H7 (cell line): ENCODE measurements at regions not wholly inside any gene's neighbourhood (a gene's known extent, or its start where the extent isn't known, plus 50 kb on each side); places are given as distances from the start of the nearest gene placed in this dataset.
"Not testable (repeated sequence)": the region's sequence is repeated elsewhere in the genome, so short reads cannot be mapped to it uniquely, and the experiment has no call there.

Experiments used
- DNase-seq: peaks from one replicate; pipeline ENCODE4 v3.0.0; 2012
- H3K27me3 ChIP-seq: 2 replicates; pipeline ENCODE4 v1.6.0; 2011; ENCODE audit warnings: mild to moderate bottlenecking, low read length; ENCODE audit not compliant: control insufficient read depth, insufficient read depth
- H3K36me3 ChIP-seq: replicated peaks from 2 replicates; pipeline ENCODE4 v1.5.1; 2011; ENCODE audit warnings: low read length; ENCODE audit not compliant: control insufficient read depth, insufficient read depth
- H3K4me3 ChIP-seq: 2 replicates; pipeline ENCODE4 v1.5.1; 2011; ENCODE audit warnings: low read depth, mild to moderate bottlenecking, control low read depth, low read length, moderate library complexity; ENCODE audit not compliant: insufficient read depth

GRCh38 chr16:52921104-52921503, 131.6 kb downstream of the CHD9NB start:
- H3K36me3 ChIP-seq: no peaks in the 10 kb centered on the region
- no peak overlapping the region for H3K4me3 ChIP-seq
- DNase-seq: no peak
- no peaks in the 10 kb centered on the region for H3K27me3 ChIP-seq

GRCh38 chr16:52920331-52920730, 132.4 kb downstream of the CHD9NB start:
- DNase-seq: no peak
- Histone ChIP-seq H3K4me3 (no peak overlapping the region), H3K36me3 (no peaks in the 10 kb centered on the region), H3K27me3 (no peaks in the 10 kb centered on the region)

GRCh38 chr16:52914428-52914827, 138.3 kb downstream of the CHD9NB start:
- no peak overlapping the region for H3K4me3 ChIP-seq
- no peaks in the 10 kb centered on the region for H3K27me3 ChIP-seq
- H3K36me3 ChIP-seq: no peaks in the 10 kb centered on the region
- no peak for DNase-seq

GRCh38 chr16:52912565-52913173, 140.0 kb downstream of the CHD9NB start:
- H3K4me3 ChIP-seq: no peak overlapping the region
- no peaks in the 10 kb centered on the region for H3K27me3 ChIP-seq
- no peaks in the 10 kb centered on the region for H3K36me3 ChIP-seq
- DNase-seq: peak; percentile 56

GRCh38 chr16:52908057-52908456, 144.6 kb downstream of the CHD9NB start:
- H3K27me3 ChIP-seq, DNase-seq, H3K36me3 ChIP-seq, H3K4me3 ChIP-seq: not testable (repeated sequence)

GRCh38 chr16:52906281-52906680, 146.4 kb downstream of the CHD9NB start:
- no peaks in the 10 kb centered on the region for H3K36me3 ChIP-seq
- no peak for DNase-seq
- no peak overlapping the region for H3K4me3 ChIP-seq
- no peaks in the 10 kb centered on the region for H3K27me3 ChIP-seq

- H3K27me3 ChIP-seq: no peaks in the 10 kb centered on the region
- H3K36me3 ChIP-seq: no peaks in the 10 kb centered on the region
- no peak for DNase-seq
- no peak overlapping the region for H3K4me3 ChIP-seq
These were observed 156.1 kb downstream of the CHD9NB start for GRCh38 chr16:52896478-52897164.

GRCh38 chr16:52874042-52874441, 178.7 kb downstream of the CHD9NB start:
- H3K36me3 ChIP-seq: no peaks in the 10 kb centered on the region
- H3K27me3 ChIP-seq: no peaks in the 10 kb centered on the region
- peak; percentile 29 for DNase-seq
- H3K4me3 ChIP-seq: no peak overlapping the region

- Histone ChIP-seq H3K27me3 (no peaks in the 10 kb centered on the region), H3K36me3 (no peaks in the 10 kb centered on the region), H3K4me3 (no peak overlapping the region)
- no peak for DNase-seq
These were observed 180.0 kb downstream of the CHD9NB start for GRCh38 chr16:52872731-52873130.

GRCh38 chr16:52871481-52871880, 181.2 kb downstream of the CHD9NB start:
- no peak overlapping the region for H3K4me3 ChIP-seq
- H3K36me3 ChIP-seq: no peaks in the 10 kb centered on the region
- DNase-seq: no peak
- no peaks in the 10 kb centered on the region for H3K27me3 ChIP-seq

GRCh38 chr16:52869243-52869642, 183.5 kb downstream of the CHD9NB start:
- Histone ChIP-seq H3K4me3 (no peak overlapping the region), H3K27me3 (no peaks in the 10 kb centered on the region), H3K36me3 (no peaks in the 10 kb centered on the region)
- DNase-seq: no peak

GRCh38 chr16:52863000-52863399, 189.7 kb downstream of the CHD9NB start:
- no peaks in the 10 kb centered on the region for H3K36me3 ChIP-seq
- H3K4me3 ChIP-seq: no peak overlapping the region
- no peaks in the 10 kb centered on the region for H3K27me3 ChIP-seq
- DNase-seq: no peak

GRCh38 chr16:52861614-52862022, 191.1 kb downstream of the CHD9NB start:
- Histone ChIP-seq H3K4me3 (no peak overlapping the region), H3K27me3 (no peaks in the 10 kb centered on the region)
- DNase-seq: peak; percentile 13

GRCh38 chr16:52855463-52855862, 197.2 kb downstream of the CHD9NB start:
- no peaks in the 10 kb centered on the region for H3K36me3 ChIP-seq
- no peak for DNase-seq
- no peaks in the 10 kb centered on the region for H3K27me3 ChIP-seq
- H3K4me3 ChIP-seq: no peak overlapping the region

More at GRCh38 chr16:52861614-52862022, 191.1 kb downstream of the CHD9NB start:
- H3K36me3 ChIP-seq: no peaks in the 10 kb centered on the region

GRCh38 chr16:52852978-52853377, 199.7 kb downstream of the CHD9NB start:
- no peaks in the 10 kb centered on the region for H3K27me3 ChIP-seq
- no peak for DNase-seq
- no peaks in the 10 kb centered on the region for H3K36me3 ChIP-seq
- no peak overlapping the region for H3K4me3 ChIP-seq
